ENCODE measurements at regions not wholly inside any gene's neighbourhood (a gene's known extent, or its start where the extent isn't known, plus 50 kb on each side); places are given as distances from the start of the nearest gene placed in this dataset.

DNA sequence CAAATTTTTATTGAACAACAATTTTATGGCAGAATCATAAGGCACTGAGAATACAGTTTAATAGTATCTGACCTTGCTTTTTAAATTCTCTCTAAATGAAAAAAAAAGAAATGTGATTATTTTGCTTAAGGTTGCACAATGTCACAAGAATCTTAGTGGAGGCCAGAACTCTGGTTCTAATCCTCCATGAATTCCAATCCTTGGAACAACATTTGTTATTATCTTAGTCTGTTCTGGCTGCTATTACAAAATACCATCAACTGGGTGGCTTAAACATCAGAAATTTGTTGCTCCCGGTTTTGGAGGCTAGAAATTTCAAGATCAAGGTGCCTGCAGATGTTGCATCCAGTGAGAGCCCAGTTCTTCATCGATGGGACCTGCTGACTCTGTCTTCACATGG is 158.2 kb upstream of the POM121L12 start:
- DNase-seq: no peak

DNA sequence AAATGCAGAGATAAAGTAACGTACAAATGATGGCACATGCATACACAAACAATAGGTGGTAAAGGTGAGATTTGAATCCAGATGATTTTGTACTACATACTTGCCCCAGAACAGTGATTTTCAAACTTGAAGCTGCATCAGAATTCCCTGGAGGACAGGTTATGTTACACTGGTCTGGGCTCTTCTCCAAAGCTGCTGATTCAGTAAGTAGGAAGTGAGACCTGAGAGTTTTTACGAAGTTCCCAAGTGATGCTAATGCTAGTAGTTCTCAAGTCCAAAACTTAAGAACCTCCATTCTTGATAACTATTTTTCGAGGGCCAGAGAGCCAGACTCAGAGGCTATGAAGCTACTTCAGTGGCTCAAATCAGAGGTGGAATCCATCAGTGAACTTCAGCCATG is 159.0 kb upstream of the POM121L12 start:
- no peak for DNase-seq

DNA sequence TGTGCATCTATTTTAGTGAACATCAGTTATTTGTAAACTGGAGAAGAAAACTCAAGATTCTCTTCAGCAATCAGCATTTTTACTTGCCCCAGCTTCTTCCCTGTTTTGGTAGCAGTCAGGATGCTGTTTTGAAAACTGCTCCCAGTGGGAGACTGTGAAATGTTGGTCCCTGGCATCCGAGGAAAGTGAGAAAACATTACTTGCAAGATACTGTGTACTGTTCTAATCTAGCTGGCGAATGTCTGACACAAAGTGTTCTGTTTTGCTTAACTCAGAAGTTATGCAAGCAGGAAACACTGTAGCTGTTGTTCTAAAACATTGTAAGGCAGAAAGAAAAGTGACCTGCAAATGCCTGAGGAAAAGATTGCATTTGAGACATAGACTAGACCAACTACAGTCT is 171.8 kb upstream of the POM121L12 start:
- no peak for DNase-seq

DNA sequence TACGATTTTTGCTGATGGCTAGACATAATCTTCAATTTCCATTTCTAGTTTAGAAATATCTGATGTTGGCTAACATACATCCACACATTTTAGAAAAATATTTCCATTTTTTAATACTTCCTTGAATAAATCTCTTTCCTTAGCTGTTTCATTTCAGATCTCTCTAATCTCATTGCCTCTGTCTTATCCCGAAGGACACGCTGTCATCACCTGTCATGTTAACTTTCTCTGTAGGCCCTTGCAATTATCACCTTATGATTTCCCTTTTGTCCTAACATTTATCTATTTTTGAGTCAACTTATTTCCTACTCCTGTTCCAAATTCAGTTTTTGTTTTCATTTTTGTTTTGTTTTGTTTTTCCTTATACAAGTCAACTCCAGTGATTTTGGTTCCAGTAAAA is 173.1 kb upstream of the POM121L12 start:
- no peak for DNase-seq

DNA sequence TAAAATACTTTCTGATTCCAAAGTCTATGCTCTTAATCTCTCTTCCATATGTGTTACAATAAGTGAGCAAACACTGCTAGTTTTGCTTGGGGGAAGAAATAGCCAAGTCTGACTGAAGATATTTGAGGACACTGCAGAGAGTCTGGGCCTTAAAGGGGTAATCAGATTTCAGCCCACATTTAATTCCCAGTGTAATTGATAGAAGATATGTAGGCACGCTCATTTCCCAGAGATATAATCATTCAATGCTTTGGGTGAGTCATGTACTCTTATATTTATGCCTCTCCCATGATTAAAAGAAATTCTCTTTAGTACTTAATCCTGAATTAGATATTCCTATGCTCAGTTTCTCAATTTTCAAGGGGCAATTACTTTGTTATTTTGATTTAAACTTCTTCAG is 178.1 kb upstream of the POM121L12 start:
- no peak for DNase-seq

DNA sequence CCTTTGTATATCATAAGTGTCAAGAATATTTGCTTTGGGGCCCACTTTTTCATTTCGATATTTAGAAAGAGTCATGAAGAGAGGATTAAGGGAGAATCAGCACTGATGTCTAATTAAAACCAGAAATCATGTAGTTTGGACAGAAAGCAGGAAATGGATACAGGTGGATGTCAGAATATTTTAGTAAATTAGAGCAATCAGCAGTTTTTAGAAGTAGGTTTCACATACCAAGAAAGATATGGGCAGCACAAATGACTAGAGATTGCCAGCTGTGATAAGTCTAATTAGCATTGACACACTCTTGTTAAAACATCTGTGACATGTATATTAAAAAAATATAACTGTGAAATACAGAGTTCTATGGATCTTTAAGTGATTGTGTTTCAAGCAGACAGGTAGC is 180.8 kb upstream of the POM121L12 start:
- DNase-seq: no peak

DNA sequence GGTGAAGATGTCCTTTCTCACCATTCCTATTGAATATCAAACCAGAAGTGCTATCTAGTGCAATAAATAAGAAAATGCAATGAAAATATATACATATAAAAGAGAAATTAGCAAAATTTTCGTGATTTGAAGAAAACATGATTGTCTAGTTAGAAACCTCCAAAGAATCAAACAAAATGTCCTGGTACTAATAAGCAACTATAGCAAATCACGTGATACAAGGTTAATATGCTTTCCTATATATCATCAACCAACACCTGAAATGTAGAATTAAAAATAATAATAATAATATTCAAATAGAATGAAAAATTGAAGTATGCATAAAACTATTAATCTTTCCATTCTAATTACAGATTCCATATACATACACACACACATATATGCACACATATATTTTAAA is 183.9 kb upstream of the POM121L12 start:
- DNase-seq: no peak

DNA sequence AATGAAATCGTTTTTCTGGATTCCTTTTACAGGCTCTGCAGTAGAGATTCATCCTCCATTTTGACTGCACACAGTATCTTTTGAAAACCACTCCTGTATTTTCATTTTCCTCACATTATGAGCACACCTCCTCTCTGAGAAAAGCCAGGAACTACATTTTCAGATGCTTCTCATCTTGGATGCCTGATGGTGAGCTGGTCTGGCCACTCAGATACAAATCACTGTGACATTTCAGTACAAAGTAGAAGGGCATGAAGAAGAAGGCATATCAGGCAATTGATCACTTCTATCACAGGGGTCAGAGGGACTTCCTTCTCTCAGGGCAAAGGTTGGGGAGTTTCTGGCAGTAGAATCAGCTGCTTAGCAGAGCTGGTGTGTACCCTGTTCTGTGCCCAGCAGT is 192.0 kb upstream of the POM121L12 start:
- DNase-seq: no peak

DNA sequence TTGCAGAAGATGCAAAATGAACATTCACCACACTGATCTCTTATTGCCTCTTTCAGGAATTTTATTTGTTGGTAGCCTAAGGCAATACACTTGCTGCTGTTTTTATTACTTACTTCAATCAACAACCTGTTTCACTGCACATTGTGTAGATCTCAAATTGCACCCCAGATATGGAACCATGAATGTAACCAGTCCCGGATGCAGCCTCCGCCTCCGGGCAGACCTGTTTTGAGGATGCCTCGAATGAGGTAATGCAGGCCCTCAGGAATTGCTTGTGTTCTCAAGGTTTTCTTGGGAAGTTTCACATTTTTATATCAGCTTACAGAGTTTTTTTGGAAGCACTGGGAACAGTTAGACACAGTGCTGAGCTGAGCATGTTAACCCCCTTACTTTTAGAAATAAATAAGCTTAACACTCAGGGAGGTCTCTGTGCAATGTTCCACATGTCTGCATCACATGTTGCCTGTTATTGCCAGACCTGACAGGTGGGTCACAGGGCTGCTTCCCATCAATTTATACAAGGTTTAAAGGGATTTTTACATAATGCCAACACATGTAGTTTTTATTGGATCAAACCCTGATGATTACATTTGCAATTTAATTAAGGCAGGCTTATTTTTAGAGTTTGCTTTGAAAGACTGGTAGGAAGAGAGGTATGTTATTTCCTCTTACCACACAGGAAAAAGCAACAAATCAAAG is 193.1 kb upstream of the POM121L12 start:
- no peak for DNase-seq

DNA sequence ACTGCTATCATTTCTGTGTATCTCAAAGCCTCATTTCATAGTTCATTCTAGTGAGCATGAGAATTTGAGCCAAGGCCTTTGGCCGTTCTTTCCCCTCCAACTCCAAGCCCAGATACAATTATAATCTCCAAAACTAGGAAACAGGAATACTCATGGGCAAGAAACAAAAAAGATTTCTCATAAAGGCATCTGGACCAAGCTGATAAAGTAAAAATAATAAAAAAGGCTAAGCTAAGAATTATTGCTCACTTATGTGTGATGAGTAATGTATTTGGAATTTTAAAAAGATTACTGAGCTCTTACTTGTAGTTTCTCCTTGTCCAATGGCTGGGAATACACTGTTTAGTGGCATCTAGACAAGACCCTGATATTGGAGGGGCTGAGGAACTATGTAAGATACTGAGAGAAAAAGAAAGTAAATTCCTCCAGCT is 196.4 kb upstream of the POM121L12 start:
- DNase-seq: no peak

DNA sequence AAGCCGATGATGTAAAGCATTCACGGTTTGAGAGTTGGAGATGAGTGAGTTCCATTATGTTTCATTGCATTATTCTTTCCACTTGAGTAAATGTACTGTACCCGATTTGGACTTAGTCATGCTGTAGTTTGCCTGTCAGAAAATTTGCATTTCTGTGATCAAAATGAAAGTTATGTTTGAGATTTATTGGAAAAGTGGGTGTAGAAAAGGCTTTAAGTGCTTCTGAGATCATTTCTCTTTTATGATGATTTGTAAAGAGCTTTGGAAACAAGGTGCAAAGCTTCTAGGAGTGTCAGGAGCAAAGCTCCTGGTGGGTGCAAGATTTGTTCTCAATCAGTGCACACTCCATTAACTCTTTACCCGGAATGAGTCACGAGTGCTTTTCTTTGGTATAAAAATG is 204.1 kb upstream of the POM121L12 start:
- no peak for DNase-seq

DNA sequence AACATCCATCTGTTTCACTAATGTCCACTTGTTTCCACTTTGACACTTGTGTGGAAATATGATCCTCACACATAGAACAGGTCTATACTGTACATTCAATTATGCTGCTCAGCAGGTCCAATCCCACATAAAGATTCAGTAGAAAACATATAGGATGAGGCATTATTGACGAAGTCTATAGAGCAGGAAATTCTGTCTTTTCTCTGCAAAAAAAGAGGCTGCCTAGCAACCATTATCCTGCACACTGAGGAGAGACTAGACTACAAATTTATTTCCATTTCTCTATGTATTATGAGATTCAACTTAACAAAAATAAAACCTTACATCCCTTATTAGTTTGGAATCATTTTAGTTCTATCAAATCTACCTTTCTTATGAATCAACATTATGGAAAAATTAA is 204.6 kb upstream of the POM121L12 start:
- DNase-seq: no peak

DNA sequence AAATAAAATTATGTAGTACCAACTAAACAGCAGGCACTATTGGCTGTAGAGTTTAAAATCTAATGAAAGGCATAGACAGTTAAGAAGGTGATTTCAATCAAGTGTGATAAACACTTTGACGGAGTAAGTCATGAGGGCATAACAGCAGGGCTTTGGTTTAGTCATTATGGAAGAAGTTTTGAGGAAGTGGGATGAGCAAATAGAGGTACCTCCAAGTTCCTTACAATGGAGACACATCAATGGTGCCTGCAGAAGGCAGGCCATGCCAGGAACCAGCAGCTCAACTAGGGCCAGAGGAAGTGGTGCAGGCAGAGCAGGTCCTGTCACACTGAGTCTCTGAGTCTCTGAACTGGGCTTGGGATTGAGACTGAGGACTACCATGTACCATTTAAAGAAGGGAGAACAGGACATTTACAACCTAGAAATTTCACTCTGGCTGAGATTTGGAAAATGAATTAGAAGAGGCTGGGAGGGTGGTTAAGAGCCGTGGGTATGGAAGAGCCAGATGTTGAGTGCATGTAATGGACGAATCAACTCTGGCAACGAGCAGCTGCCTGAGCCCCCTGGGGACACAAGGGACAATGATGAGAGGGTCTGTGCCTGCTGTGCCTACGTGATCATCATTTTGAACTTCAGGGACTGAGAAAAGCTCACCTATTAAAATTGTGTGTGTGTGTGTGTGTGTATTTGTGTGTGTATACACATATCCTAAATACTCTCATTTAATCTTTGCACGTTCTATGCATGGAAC is 208.7 kb upstream of the POM121L12 start:
- DNase-seq: no peak

DNA sequence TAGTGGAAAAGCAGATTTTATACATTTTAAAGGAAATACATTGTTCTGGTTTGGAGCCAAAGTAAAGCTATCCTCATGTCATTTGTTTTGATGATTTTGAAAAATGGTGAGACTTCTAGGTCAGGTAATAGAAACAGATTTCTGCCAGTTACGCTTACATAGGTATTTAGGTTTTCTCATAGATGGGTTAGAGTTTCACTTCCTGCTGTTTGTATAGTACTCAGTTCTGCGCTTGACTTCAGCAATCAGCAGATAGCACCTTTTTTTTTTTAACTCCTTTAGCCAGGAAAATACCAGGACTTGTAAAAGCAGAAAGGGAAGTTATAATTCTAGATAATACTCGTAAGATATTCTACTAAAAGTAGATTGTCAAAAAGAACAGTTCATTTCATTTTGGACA is 209.8 kb upstream of the POM121L12 start:
- DNase-seq: no peak

DNA sequence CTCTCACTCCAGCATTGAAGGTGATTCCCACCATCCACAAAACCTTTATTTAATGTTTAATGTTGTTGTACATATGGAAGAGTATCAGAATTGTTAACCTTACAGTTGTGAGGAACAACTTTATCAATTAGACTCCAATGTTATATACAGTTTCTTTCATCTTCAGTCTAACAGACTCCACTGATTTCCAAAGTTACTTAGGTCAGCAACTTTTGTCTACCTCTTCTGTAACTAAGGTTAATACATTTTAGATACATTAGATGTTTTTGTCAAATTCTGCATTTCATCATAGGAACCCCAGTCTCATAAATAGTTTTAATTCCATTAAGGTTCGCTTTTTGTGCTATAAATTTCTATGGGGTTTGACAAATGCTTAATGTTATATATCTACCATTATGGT is 223.9 kb upstream of the POM121L12 start:
- DNase-seq: no peak

DNA sequence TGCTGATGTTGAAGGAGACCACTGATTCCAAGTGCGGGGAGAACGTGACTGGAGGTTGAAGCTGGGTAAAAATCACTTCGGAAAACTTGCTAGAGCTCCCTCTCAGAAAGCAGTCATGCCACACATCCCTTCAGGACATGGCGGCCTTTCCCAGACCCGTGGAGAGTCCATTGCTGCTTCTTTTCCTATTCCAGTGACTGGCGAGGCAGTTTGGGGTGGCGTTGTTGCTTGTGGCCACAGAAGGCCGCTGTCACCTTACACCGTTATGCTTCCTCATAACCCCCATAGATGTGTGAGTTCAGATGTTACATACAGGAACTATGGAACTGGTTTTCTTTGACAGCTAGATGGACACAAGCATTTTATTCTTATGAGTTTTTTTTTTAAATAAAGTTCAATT is 235.6 kb upstream of the POM121L12 start:
- DNase-seq: no peak

DNA sequence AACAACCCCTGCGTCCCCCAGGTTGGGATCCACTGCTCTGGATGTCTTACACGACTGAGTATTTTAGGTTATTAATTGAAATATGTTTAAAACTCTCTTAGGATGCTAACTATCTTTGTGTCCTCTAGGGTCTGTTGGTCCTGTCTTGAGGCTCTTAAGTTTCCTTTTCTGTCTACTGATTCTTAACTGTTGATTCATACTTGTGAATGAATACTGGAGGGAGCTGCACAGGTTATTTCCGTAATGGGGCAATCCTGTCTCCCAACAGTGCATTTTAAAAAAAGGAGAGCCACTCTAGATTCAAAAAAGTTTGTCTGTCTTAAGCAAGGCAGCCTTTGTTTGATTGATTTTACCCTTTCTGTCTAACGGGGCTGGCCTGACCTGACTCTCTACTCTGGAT is 237.6 kb upstream of the POM121L12 start:
- DNase-seq: no peak

DNA sequence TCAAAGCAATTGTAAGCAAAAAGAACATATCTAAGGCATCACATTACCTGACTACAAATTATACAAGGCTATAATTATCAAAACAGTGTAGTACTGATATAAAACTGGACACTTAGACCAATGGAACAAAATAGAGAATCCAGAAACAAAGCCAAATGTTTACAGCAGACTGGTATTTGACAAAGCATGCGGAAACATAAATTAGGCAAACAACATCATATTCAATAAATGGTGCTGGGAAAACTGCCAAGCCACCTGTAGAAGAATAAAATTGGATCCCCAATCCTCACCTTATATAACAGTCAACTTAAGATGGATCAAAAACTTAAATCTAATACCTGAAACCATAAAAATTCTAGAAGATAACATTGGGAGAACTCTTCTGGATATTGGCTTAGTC is 240.8 kb upstream of the POM121L12 start:
- no peak for DNase-seq

DNA sequence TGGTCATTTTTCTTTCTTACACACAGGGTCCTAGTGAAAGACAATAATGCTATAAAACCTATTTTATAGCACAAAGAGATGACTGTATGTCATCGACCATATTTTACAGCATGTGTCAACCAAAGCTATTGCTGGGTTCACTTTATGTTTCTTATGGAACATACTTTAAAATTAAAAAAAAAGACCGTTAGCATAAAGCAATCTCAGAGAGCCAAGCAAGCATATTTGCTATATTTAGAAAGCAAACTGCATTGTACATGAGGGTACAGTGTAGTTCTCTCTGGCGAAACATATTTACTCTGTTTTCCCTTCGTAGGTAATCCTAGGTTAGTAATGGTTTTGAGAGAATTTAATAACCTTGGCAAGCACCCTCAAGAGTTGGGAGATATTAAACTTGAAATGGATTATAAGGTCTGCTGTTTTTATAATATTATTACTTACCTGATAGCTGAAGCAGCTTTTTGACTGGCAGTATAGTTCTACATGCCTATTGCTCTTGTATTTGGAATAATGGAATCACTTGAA is 244.2 kb upstream of the POM121L12 start:
- no peak for DNase-seq

DNA sequence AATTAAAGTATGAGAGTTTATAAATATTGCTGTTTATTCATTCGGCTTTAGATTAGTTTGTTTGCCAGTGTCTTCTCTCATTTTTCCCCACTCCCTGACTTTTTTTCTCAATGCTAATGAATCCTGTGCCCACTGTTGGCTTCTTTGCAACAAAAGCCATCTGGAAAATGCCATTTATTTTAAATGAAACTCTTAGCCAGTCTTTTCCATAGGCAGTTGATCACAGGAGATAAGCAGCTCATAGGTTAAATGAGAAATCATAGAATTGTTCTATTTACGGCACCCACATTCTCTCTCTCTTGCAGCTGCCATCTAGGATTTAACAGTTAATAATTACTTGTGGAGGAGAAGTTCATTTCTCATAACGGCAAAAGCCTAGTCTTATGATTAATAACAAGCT is 249.3 kb upstream of the POM121L12 start:
- DNase-seq: no peak

DNA sequence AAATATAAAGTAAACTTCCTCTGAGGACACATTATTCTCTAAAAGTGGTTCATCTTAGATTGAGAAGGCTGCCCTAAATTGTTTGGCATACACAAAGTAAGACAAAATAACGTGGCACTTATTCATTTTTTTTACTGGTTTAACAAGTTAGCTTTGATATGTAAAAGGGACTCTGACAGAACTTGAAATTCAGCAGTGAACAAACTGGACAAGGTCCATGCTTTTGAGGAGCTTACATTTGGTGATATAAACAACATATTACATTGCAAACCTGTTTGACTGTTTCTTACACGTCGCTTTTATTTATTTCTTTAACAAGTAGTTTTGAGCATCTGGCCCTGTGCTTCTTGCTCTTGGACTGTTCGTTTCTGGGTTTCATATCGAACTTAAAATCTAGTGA is 253.1 kb upstream of the POM121L12 start:
- no peak for DNase-seq

DNA sequence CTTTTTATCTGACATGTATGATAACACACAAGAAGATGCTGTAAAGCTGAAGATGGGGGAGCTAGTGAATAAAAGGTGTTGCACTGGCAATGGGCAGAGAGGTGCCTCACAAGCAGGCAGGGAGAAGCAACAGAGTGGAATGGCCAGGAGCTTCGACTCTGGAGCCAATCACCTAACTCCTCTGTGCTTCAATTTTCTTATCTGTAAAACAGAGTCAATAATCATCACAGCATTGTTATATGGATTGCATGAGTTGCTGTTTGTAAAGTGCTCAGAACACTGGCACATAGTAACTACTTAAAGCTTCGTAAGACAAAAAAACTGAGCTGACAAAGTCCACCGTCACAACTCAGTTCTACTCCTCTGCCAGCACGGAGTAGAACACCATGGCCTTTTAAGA is 254.2 kb upstream of the POM121L12 start:
- no peak for DNase-seq

DNA sequence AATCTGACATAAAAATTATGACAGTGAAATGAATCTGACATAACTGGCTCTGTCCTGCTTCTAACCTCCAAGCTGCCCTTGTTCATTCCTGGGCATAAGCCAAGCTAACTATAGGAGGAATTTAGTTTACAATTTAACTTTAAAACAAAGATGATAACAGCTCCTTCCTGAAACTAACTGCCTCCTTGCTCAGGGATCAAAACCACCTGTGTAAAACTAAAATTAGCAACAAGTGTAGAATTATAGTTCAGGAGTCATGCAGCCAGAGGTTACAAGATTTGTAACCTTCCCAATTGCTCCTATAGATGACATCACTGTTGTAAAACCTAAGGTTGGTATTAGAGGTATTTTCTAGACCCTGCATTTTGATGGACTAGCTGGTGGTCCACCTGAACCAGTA is 256.4 kb upstream of the POM121L12 start:
- no peak for DNase-seq

DNA sequence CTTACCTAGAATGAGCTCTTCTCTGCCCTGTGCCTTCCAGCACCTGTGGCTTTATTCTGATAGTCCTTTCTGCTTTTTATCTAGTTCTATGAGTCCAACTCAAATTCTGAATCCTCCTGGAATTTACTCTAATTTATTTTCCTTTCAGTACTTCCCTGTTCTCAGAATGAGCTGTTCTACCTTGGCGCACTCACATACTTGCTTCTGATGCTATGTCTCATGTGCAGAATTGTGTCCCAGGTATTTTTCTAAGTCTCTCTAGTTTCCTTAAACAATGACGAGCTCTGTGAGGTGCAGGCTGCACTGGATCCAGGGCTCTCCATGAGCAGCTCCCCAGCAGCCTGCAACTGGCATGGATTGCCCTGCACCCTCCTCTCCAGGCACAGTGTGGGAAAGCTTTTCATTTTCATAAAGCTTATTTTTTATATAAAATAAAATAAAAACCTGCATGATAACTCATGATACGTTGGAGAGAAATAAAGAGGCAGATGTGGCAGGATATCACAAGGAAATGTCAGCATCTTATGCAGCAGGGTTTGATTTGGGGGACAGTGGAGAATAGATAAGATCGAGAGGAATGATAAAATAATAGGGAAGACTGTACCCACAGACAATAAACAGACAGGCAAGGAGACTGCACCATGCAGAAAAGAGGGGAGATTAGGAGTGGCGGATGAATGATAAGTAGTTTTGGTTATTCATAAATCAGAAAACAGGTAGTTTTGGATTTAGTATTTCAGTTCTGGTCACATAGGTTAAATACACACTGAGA is 258.2 kb upstream of the POM121L12 start:
- no peak for DNase-seq

Data from right forelimb (tissue), 1 donor.